CD4-positive, alpha-beta T cell (primary cell): ENCODE measurements at regions not wholly inside any gene's neighbourhood (a gene's known extent, or its start where the extent isn't known, plus 50 kb on each side); places are given as distances from the start of the nearest gene placed in this dataset.

ENCODE experiments used
- ATAC-seq: fragments of 200-7000 bp; cut with Tn5 transposase; one replicate; pipeline ENCODE4 v1.10.0; 2022; ENCODE audit warnings: mild to moderate bottlenecking; ENCODE audit not compliant: poor library complexity
- CTCF ChIA-PET: fragments of 350-600 bp; sonication (Branson Sonifier 250); formaldehyde crosslinking; loops from one replicate; lab custom pipeline; 2021; ENCODE audit warnings: antibody characterized with exemption, inconsistent platforms; lab: Charles Lee
- POLR2A ChIA-PET: fragments of 350-600 bp; sonication (Branson Sonifier 250); formaldehyde crosslinking; loops from one replicate; lab custom pipeline; 2021; ENCODE audit warnings: antibody characterized with exemption, inconsistent platforms; lab: Charles Lee
- DNase-seq, 14 experiments: peaks; one replicate each; pipeline ENCODE4 v3.0.0-alpha.2; 2013 to 2020; ENCODE audit warnings: mixed read lengths in 2 of 14
- H3K27ac ChIP-seq, 2 donors: one replicate each; pipeline versions ENCODE4 v1.5.1 to v1.7.0; 2013; ENCODE audit warnings: low read length in 2 of 2, low read depth in 1 of 2, mild to moderate bottlenecking in 1 of 2
- H3K27me3 ChIP-seq, 2 experiments: 1 replicate in 1 of 2; 2 replicates in 1 of 2; pipeline versions ENCODE4 v1.6.1 to v1.7.0; 2013; ENCODE audit warnings: low read length in 2 of 2, control low read depth in 1 of 2, mild to moderate bottlenecking in 1 of 2, moderate library complexity in 1 of 2; ENCODE audit not compliant: insufficient read depth in 2 of 2, control insufficient read depth in 1 of 2
- H3K36me3 ChIP-seq: one replicate; pipeline ENCODE4 v1.6.1; 2013; ENCODE audit warnings: low read length, control low read depth; ENCODE audit not compliant: insufficient read depth
- H3K4me1 ChIP-seq: one replicate; pipeline ENCODE4 v1.6.1; 2013; ENCODE audit warnings: low read length, control low read depth; ENCODE audit not compliant: insufficient read depth
- H3K4me3 ChIP-seq: one replicate; pipeline ENCODE4 v1.5.1; 2013; ENCODE audit warnings: mild to moderate bottlenecking, low read length, moderate library complexity
- H3K9me3 ChIP-seq, 2 experiments: 1 replicate in 1 of 2; 2 replicates in 1 of 2; pipeline versions ENCODE4 v1.6.1 to v1.7.0; 2013; ENCODE audit warnings: low read length in 2 of 2, mild to moderate bottlenecking in 2 of 2, control low read depth in 1 of 2, moderate library complexity in 1 of 2; ENCODE audit not compliant: control insufficient read depth in 1 of 2, insufficient read depth in 1 of 2
- H3K27ac Mint-ChIP-seq: one replicate; pipeline ENCODE4 v1.8.0; 2020; ENCODE audit warnings: mixed read lengths
- H3K27me3 Mint-ChIP-seq: one replicate; pipeline ENCODE4 v1.8.0; 2021; ENCODE audit warnings: mixed read lengths
- H3K36me3 Mint-ChIP-seq: one replicate; pipeline ENCODE4 v1.8.0; 2021; ENCODE audit warnings: low read depth, mixed read lengths
- H3K4me1 Mint-ChIP-seq: one replicate; pipeline ENCODE4 v1.8.0; 2021; ENCODE audit warnings: low read depth, mixed read lengths
- H3K4me3 Mint-ChIP-seq: one replicate; pipeline ENCODE4 v1.8.0; 2020; ENCODE audit warnings: mild to moderate bottlenecking, mixed read lengths
- H3K9me3 Mint-ChIP-seq: one replicate; pipeline ENCODE4 v1.8.0; 2020; ENCODE audit warnings: mixed read lengths
- intact Hi-C, 2 experiments: fragments of 100-400 bp; cut with DNase I in 1 of 2; cut with micrococcal nuclease in 1 of 2; formaldehyde crosslinking; loops; one replicate each; pipeline versions ENCODE4 v1.15.1 to v1.9.0; 2023 to 2025; cut with DNase I, micrococcal nuclease
- TF ChIP-seq, protein P1 (sequence below): fragments of 200-600 bp; IDR thresholded peaks from one replicate; pipeline ENCODE4 v1.8.0; 2022; ENCODE audit warnings: antibody characterized with exemption, mild to moderate bottlenecking

- ATAC-seq (no peak), DNase-seq (no peak)
- Mint-ChIP-seq H3K9me3 (no peaks in the 10 kb centered on the region), H3K4me1 (no peaks in the 10 kb centered on the region), H3K36me3 (no peaks in the 10 kb centered on the region), H3K27ac (no peak overlapping the region), H3K27me3 (no peaks in the 10 kb centered on the region), H3K4me3 (no peak overlapping the region)
- H3K4me1 ChIP-seq, result no peaks in the 10 kb centered on the region
- TF ChIP-seq, protein P1, sequence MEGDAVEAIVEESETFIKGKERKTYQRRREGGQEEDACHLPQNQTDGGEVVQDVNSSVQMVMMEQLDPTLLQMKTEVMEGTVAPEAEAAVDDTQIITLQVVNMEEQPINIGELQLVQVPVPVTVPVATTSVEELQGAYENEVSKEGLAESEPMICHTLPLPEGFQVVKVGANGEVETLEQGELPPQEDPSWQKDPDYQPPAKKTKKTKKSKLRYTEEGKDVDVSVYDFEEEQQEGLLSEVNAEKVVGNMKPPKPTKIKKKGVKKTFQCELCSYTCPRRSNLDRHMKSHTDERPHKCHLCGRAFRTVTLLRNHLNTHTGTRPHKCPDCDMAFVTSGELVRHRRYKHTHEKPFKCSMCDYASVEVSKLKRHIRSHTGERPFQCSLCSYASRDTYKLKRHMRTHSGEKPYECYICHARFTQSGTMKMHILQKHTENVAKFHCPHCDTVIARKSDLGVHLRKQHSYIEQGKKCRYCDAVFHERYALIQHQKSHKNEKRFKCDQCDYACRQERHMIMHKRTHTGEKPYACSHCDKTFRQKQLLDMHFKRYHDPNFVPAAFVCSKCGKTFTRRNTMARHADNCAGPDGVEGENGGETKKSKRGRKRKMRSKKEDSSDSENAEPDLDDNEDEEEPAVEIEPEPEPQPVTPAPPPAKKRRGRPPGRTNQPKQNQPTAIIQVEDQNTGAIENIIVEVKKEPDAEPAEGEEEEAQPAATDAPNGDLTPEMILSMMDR, result no peak
- H3K27me3 ChIP-seq, result no peaks in the 10 kb centered on the region
- no peak overlapping the region for H3K27ac ChIP-seq
- CTCF ChIA-PET, result no interaction called here
- no peak overlapping the region for H3K4me3 ChIP-seq
- POLR2A ChIA-PET, result no interaction called here
- no peaks in the 10 kb centered on the region for H3K36me3 ChIP-seq
- intact Hi-C loops, result no loop called here
- H3K9me3 ChIP-seq, result no peaks in the 10 kb centered on the region
These were observed 207.0 kb downstream of the UTP18 start for GRCh38 chr17:51467336-51467735.

GRCh38 chr17:51472670-51473205 is 212.4 kb downstream of the UTP18 start:
- H3K36me3 Mint-ChIP-seq, result no peaks in the 10 kb centered on the region
- H3K4me1 ChIP-seq, result no peaks in the 10 kb centered on the region
- no peak for ATAC-seq
- H3K9me3 ChIP-seq, result no peaks in the 10 kb centered on the region
- no peaks in the 10 kb centered on the region for H3K36me3 ChIP-seq
- no peak overlapping the region for H3K4me3 ChIP-seq
- H3K9me3 Mint-ChIP-seq, result no peaks in the 10 kb centered on the region
- no peak overlapping the region for H3K4me3 Mint-ChIP-seq
- peaks cover 4% of the 10 kb centered on the region for H3K4me1 Mint-ChIP-seq
- DNase-seq, result peak in 1 of 14 experiments; percentile 1
- TF ChIP-seq, protein P1, result no peak
- H3K27ac Mint-ChIP-seq, result no peak overlapping the region
- peaks cover 7% of the 10 kb centered on the region for H3K27me3 Mint-ChIP-seq
- intact Hi-C loops, result no loop called here
- ChIA-PET CTCF (no interaction called here), POLR2A (no interaction called here)
- no peak overlapping the region for H3K27ac ChIP-seq
- H3K27me3 ChIP-seq, result no peaks in the 10 kb centered on the region

DNA sequence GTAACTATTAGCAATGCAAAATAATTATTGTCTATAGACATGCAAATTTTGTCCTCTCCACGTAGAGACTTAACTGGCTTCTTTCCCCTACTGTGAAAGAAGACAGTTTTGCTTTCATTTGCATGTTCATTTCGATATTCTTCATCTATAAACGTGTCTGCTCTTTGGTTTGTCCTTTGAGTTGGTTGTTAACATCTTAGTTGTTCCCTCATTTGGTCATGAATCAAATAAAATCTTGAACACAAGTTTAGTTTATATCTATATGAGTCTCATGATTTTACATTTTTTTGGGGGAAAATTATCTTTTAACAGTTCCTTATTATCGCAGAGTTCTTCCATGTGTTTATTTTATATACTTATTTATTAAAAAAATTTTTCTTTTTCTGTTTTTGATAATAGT is 214.4 kb downstream of the UTP18 start:
- no peak overlapping the region for H3K27ac Mint-ChIP-seq
- CTCF ChIA-PET, result no interaction called here
- Histone ChIP-seq H3K4me1 (no peaks in the 10 kb centered on the region), H3K36me3 (no peaks in the 10 kb centered on the region), H3K4me3 (no peak overlapping the region), H3K27ac (no peak overlapping the region), H3K27me3 (no peaks in the 10 kb centered on the region), H3K9me3 (no peaks in the 10 kb centered on the region)
- TF ChIP-seq, protein P1, result no peak
- H3K36me3 Mint-ChIP-seq, result no peaks in the 10 kb centered on the region
- peaks cover 7% of the 10 kb centered on the region for H3K27me3 Mint-ChIP-seq
- ATAC-seq (no peak), DNase-seq (no peak)
- POLR2A ChIA-PET, result no interaction called here
- H3K9me3 Mint-ChIP-seq, result no peaks in the 10 kb centered on the region
- peaks cover 4% of the 10 kb centered on the region for H3K4me1 Mint-ChIP-seq
- intact Hi-C loops, result no loop called here
- H3K4me3 Mint-ChIP-seq, result no peak overlapping the region
